SU-DHL-6 (cell line): ENCODE measurements at regions not wholly inside any gene's neighbourhood (a gene's known extent, or its start where the extent isn't known, plus 50 kb on each side); places are given as distances from the start of the nearest gene placed in this dataset.

Experiments
- H2AFZ ChIP-seq: fragments of 200-600 bp; sonication (generic); 2 replicates; pipeline ENCODE4 v1.6.1; 2014; ENCODE audit warnings: low read depth, mild to moderate bottlenecking, moderate library complexity, mixed read lengths, antibody characterized with exemption, low read length; ENCODE audit not compliant: severe bottlenecking
- H3F3A ChIP-seq: fragments of 200-600 bp; shearing (Covaris generic); 2 replicates; pipeline ENCODE4 v1.6.0; 2016; ENCODE audit warnings: antibody characterized with exemption, mild to moderate bottlenecking; ENCODE audit not compliant: insufficient read depth
- H3K27ac ChIP-seq: fragments of 200-600 bp; sonication (generic); 2 replicates; pipeline ENCODE4 v1.5.1; 2016; ENCODE audit warnings: low read depth, mild to moderate bottlenecking, low read length, moderate library complexity, mixed read lengths
- H3K27me3 ChIP-seq: fragments of 200-600 bp; sonication (generic), shearing (Covaris generic); 2 replicates; pipeline ENCODE4 v1.6.0; 2014; ENCODE audit warnings: mild to moderate bottlenecking, low read length
- H3K36me3 ChIP-seq: fragments of 200-600 bp; sonication (generic); 2 replicates; pipeline ENCODE4 v1.6.1; 2014; ENCODE audit warnings: mild to moderate bottlenecking, low read length, mixed read lengths
- H3K4me2 ChIP-seq: fragments of 300-600, 200-600 bp; shearing (Covaris generic), sonication (generic); 2 replicates; pipeline ENCODE4 v1.6.0; 2014; ENCODE audit warnings: low read length, low read depth, mild to moderate bottlenecking; ENCODE audit not compliant: poor library complexity, severe bottlenecking
- H3K4me3 ChIP-seq: fragments of 200-600 bp; sonication (generic); 2 replicates; pipeline ENCODE4 v1.5.1; 2014; ENCODE audit warnings: antibody characterized with exemption, low read length, mild to moderate bottlenecking, mixed read lengths; ENCODE audit not compliant: insufficient read depth, poor library complexity, severe bottlenecking
- H3K79me2 ChIP-seq: fragments of 200-600 bp; sonication (generic); 2 replicates; pipeline ENCODE4 v1.6.1; 2014; ENCODE audit warnings: mild to moderate bottlenecking, low read length, moderate library complexity; ENCODE audit not compliant: insufficient read depth
- H3K9ac ChIP-seq: fragments of 200-600 bp; sonication (generic); 2 replicates; pipeline ENCODE4 v1.7.0; 2014; ENCODE audit warnings: mild to moderate bottlenecking, low read length
- H3K9me2 ChIP-seq: fragments of 200-600 bp; sonication (generic); replicated peaks from 2 replicates; pipeline ENCODE4 v1.6.1; 2014; ENCODE audit warnings: low read length; ENCODE audit not compliant: insufficient read depth
- H3K9me3 ChIP-seq: fragments of 200-600 bp; sonication (generic); 2 replicates; pipeline ENCODE4 v1.6.1; 2014; ENCODE audit warnings: low read length, mixed read lengths; ENCODE audit not compliant: insufficient read depth
- H4K20me1 ChIP-seq: fragments of 200-600 bp; sonication (generic); 2 replicates; pipeline ENCODE4 v1.6.1; 2014; ENCODE audit warnings: low read depth, mild to moderate bottlenecking, antibody characterized with exemption, low read length, moderate library complexity, mixed read lengths
- CTCF ChIP-seq: fragments of 200-600 bp; sonication (generic); IDR thresholded peaks from one replicate; pipeline ENCODE4 v1.5.1; 2017; ENCODE audit warnings: antibody characterized with exemption, mild to moderate bottlenecking, low read length, moderate library complexity; ENCODE audit not compliant: insufficient read depth, poor library complexity, severe bottlenecking
- EZH2phosphoT487 ChIP-seq: fragments of 200-600 bp; sonication (generic), shearing (Covaris generic); conservative IDR thresholded peaks from 2 replicates; pipeline ENCODE4 v1.6.1; 2018; ENCODE audit warnings: mild to moderate bottlenecking, antibody characterized with exemption, low read length, moderate library complexity, mixed read lengths

DNA sequence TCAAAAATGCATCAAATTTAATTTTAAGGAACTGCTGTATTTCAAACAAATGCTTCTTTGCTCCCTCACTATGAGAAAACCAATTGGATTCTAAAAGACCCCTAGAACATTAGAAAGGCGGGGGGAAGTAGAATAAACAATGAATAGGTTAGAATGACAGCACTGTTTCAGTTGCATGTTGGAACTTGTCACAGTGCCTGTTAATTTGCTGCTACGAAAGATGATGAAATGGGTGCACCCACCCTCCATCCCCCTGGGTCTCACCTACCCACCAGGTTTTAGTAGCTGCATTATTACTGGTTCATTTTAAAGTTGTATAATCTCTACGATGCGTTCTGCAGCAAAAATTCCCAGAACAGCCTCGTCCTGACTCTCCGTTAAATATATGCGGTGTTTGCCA is 193.0 kb upstream of the COPS8 start:
- Histone ChIP-seq H2AFZ (no peak overlapping the region), H3K9me2 (no peaks in the 10 kb centered on the region), H3K36me3 (no peaks in the 10 kb centered on the region), H3F3A (no peaks in the 10 kb centered on the region), H3K27me3 (0 out of 2 replicates have a peak, but pooled peaks cover 3% of the 10 kb centered on the region), H3K9me3 (no peaks in the 10 kb centered on the region), H3K4me2 (no peak overlapping the region), H3K27ac (no peak overlapping the region), H3K9ac (no peak overlapping the region), H4K20me1 (no peaks in the 10 kb centered on the region), H3K79me2 (no peaks in the 10 kb centered on the region), H3K4me3 (no peak overlapping the region)
- no peak for TF ChIP-seq CTCF
- no peak for TF ChIP-seq EZH2phosphoT487

DNA sequence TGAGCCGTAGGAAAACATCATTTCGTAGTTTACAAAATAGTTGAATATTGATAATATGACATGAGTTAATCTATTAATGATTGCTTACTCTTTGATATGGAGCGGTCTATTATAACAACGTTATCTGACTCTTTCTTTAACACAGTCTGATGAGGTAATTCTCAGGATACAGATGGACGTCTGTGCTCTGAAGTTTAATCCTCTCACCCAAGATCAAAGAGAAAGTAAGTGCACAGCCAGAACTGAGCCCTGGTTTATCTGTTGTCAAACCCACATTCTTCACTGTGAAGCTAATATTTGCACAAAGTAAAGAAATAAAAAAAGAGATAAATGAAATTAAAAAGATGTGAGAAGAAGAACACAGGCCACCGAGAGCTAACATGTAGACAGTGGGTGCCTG is 190.9 kb upstream of the COPS8 start:
- no peaks in the 10 kb centered on the region for H3K9me2 ChIP-seq
- no peak overlapping the region for H3K4me3 ChIP-seq
- H3K27ac ChIP-seq = no peak overlapping the region
- H2AFZ ChIP-seq = no peak overlapping the region
- 0 out of 2 replicates have a peak, but pooled peaks cover 3% of the 10 kb centered on the region for H3K27me3 ChIP-seq
- no peaks in the 10 kb centered on the region for H3K9me3 ChIP-seq
- no peak overlapping the region for H3K9ac ChIP-seq
- no peak for TF ChIP-seq CTCF
- no peak for TF ChIP-seq EZH2phosphoT487
- no peaks in the 10 kb centered on the region for H3K79me2 ChIP-seq
- no peaks in the 10 kb centered on the region for H3K36me3 ChIP-seq
- no peaks in the 10 kb centered on the region for H4K20me1 ChIP-seq
- no peak overlapping the region for H3K4me2 ChIP-seq
- no peaks in the 10 kb centered on the region for H3F3A ChIP-seq

DNA sequence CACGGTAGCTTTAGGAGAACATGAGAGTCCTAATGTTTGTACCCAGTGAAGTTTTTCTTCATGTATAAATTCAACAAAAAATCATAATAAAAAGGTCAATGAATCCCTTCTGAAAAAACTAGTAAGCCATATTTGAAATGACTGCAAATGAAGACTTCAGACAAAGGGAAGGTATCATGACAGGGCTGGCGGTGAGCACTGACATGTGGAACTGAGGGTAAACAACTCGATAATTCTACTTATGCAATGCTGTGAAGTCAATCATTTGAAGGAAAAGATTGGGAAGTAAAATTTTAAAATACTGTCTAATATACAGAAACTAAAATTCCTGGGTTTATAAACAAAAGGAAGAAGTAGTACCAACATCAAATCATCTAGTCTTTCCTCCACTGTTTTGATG is 190.2 kb upstream of the COPS8 start:
- H3K9ac ChIP-seq = no peak overlapping the region
- 0 out of 2 replicates have a peak, but pooled peaks cover 3% of the 10 kb centered on the region for H3K27me3 ChIP-seq
- H3K79me2 ChIP-seq = no peaks in the 10 kb centered on the region
- H4K20me1 ChIP-seq = no peaks in the 10 kb centered on the region
- no peaks in the 10 kb centered on the region for H3F3A ChIP-seq
- H2AFZ ChIP-seq = no peak overlapping the region
- no peak overlapping the region for H3K4me3 ChIP-seq
- H3K4me2 ChIP-seq = no peak overlapping the region
- no peaks in the 10 kb centered on the region for H3K36me3 ChIP-seq
- no peaks in the 10 kb centered on the region for H3K9me3 ChIP-seq
- H3K27ac ChIP-seq = no peak overlapping the region
- no peak for TF ChIP-seq EZH2phosphoT487
- TF ChIP-seq CTCF = no peak
- H3K9me2 ChIP-seq = no peaks in the 10 kb centered on the region
